ENCODE measurements at regions not wholly inside any gene's neighbourhood (a gene's known extent, or its start where the extent isn't known, plus 50 kb on each side); places are given as distances from the start of the nearest gene placed in this dataset.

GRCh38 chr5:163385824-163386223, 51.6 kb upstream of the CCNG1 start:
- no peak for DNase-seq (ENCODE audit: low read depth in 2 of 3, low spot score in 1 of 3)

DNA sequence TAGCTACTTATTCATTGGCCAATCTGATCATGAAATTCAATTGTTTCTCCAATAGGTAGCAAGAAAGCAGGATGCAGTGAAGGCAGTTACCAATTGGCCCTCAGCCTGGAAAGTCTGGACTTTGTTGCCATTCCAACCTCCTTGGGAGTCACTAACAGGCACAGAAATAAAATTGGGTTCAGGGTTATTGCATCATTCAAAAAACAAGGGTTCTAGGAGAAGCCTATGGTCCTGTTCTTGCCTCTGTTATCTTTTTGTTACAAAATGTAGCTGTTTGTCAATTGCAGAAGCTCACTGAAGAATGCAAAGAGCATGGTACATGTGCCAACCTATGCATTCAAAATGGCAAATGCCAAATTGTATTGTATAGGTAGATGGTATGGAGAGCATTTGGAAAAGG, 51.0 kb upstream of the CCNG1 start:
- DNase-seq (ENCODE audit: low read depth in 2 of 3, low spot score in 1 of 3), result no peak

DNA sequence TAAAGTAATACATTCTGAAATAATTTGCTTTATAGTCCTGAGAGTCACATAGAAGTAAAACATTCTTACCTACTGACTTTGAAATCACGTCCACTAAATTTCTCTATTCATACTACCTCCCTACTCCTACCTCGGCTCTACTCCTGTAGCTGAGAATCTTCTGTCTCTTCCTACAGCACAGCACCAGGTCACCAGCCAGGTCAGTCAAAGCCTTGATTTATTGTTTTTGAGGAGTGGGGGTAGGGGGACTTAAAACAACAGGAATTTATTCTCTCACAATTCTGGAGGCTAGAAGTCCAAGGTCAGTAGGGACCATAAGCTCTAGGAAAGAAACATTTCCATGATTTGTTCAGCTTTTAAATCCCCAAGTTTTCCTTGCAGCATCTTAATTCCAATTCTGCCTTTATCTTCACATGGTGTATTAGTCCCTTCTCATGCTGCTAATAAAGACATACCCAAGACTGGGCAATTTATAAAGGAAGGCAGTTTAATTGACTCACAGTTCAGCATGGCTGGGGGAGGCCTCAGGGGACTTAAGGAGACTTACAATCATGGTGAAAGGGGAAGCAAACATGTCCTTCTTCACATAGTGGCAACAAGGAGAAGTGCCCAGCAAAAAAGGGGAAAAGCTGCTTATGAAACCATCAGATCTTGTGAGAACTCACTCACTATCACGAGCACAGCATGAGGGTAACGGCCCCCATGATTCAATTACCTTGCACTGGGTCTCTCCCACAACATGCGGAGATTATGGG, 49.6 kb upstream of the CCNG1 start:
- no peak for DNase-seq (ENCODE audit: low read depth in 2 of 3, low spot score in 1 of 3)

Data from stimulated activated CD4-positive, alpha-beta T cell treated with anti-CD3 and anti-CD28 coated beads, Interleukin-12 subunit alpha, Interleukin-12 subunit beta, amount 100 ng/mL, for 48 hours (primary cell).